ENCODE measurements at regions not wholly inside any gene's neighbourhood (a gene's known extent, or its start where the extent isn't known, plus 50 kb on each side); places are given as distances from the start of the nearest gene placed in this dataset.

- no peak for TF ChIP-seq CTCF (IDR thresholded peaks at IDR 0.05)
- no peak for TF ChIP-seq POLR2AphosphoS5 (IDR thresholded peaks at IDR 0.05)
- TF ChIP-seq EP300 (IDR thresholded peaks at IDR 0.05), result no peak
These were observed 187.0 kb upstream of the OPRM1 start for GRCh38 chr6:153852034-153852433.
